ENCODE measurements at regions not wholly inside any gene's neighbourhood (a gene's known extent, or its start where the extent isn't known, plus 50 kb on each side); places are given as distances from the start of the nearest gene placed in this dataset.

GRCh38 chr14:45492876-45493275 lies 239.9 kb upstream of the MIS18BP1 start:
- no peaks in the 10 kb centered on the region for H4K20me1 ChIP-seq (replicated peaks; ENCODE audit: control insufficient read depth, extremely low read depth, insufficient read depth, low read length)
- ChIA-PET CTCF (no interaction called here), POLR2A (no interaction called here)
- dilution Hi-C loops (cut with MboI; ENCODE audit: extremely low pct_ligation_motif_present, low sequenced_read_pairs): no loop called here
- intact Hi-C loops (cut with micrococcal nuclease): no loop called here
- DNase-seq (ENCODE audit: low read depth, low spot score) (no peak), FAIRE-seq (no peak)
- TF ChIP-seq CTCF (IDR thresholded peaks at IDR 0.05; ENCODE audit: extremely low read depth in 1 of 2, insufficient read depth in 1 of 2, low read depth in 1 of 2, low read length in 2 of 2): no peak
- no peak for TF ChIP-seq FOS (IDR thresholded peaks at IDR 0.05; ENCODE audit: borderline replicate concordance, insufficient read depth, low read length)
- TF ChIP-seq GATA2 (IDR thresholded peaks at IDR 0.05; ENCODE audit: insufficient read depth, insufficient read length, low read depth, low read length): no peak
- TF ChIP-seq POLR2A (IDR thresholded peaks at IDR 0.05; ENCODE audit: low read depth, low read length): no peak
- no peak for TF ChIP-seq JUN (IDR thresholded peaks at IDR 0.05; ENCODE audit: borderline replicate concordance, insufficient read depth, insufficient read length, low read depth)
- TF ChIP-seq MYC (IDR thresholded peaks at IDR 0.05; ENCODE audit: low read depth, low read length): no peak
- no peak for TF ChIP-seq EZH2 (IDR thresholded peaks at IDR 0.05; ENCODE audit: borderline replicate concordance, low read depth, low read length, severe bottlenecking)
- TF ChIP-seq MAX (IDR thresholded peaks at IDR 0.05; ENCODE audit: insufficient read depth, insufficient read length): no peak
- no peak for TF ChIP-seq POLR2AphosphoS5 (IDR thresholded peaks at IDR 0.05; ENCODE audit: insufficient read depth, low read depth, low read length)
- H3K9me3 ChIP-seq (replicated peaks; ENCODE audit: control insufficient read depth, insufficient read depth, low read length): no peaks in the 10 kb centered on the region
- no peaks in the 10 kb centered on the region for H3K27me3 ChIP-seq (ENCODE audit: control insufficient read depth in 2 of 2, insufficient read depth in 2 of 2, low read length in 2 of 2)
- H3K4me3 ChIP-seq (replicated peaks in 1 of 3; ENCODE audit: insufficient read depth in 1 of 3, low read depth in 1 of 3, low read length in 3 of 3): no peak overlapping the region
- H3K4me2 ChIP-seq (ENCODE audit: insufficient read depth, low read length): no peak overlapping the region
- H3K9me1 ChIP-seq (replicated peaks; ENCODE audit: control insufficient read depth, extremely low read depth, insufficient read depth, low read length): no peaks in the 10 kb centered on the region
- no TSS peak for BruUV-seq (replicated peaks)
- no peak overlapping the region for H3K27ac ChIP-seq (ENCODE audit: insufficient read depth, low read depth, low read length)
- no peaks in the 10 kb centered on the region for H3K36me3 ChIP-seq (ENCODE audit: control insufficient read depth in 2 of 2, extremely low read depth in 1 of 2, insufficient read depth in 2 of 2, low read length in 2 of 2)
- H3K4me1 ChIP-seq (ENCODE audit: control insufficient read depth, extremely low read depth, insufficient read depth, low read length): no peaks in the 10 kb centered on the region
- no peak overlapping the region for H3K9ac ChIP-seq (replicated peaks; ENCODE audit: extremely low read depth, insufficient read depth, low read length)
- no peaks in the 10 kb centered on the region for H3K79me2 ChIP-seq (ENCODE audit: control insufficient read depth, insufficient read depth, low read length)
- no peak overlapping the region for H2AFZ ChIP-seq (ENCODE audit: low read depth, low read length)

Measured in endothelial cell of umbilical vein (primary cell).